ENCODE measurements at regions not wholly inside any gene's neighbourhood (a gene's known extent, or its start where the extent isn't known, plus 50 kb on each side); places are given as distances from the start of the nearest gene placed in this dataset.

DNA sequence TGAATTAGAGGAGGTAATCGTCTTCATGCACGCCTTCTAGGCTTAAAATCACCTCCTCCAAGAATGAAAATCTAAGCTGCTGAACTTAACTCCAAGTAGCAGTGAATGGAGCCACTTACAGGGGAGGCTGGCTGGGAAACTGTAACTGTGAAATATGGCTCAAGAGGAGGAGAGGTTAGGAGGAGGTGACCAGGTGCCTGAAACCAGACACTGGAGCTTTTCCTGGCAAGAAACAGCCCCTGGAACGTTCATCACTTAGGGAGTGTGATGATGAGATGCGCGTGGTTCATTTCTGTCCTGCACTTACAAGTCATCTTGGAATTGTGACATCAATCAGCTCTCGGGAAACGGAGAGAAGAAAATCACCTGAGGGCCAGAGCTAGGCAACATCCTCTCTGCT lies 62.3 kb upstream of the TMEM132C start:
- TF ChIP-seq EP300 (IDR thresholded peaks at IDR 0.05; ENCODE audit: borderline replicate concordance in 1 of 2, control insufficient read depth in 1 of 2, low read depth in 2 of 2, low read length in 2 of 2) = no peak
- TF ChIP-seq NFIC (IDR thresholded peaks at IDR 0.05; ENCODE audit: low read depth, low read length) = no peak
- TF ChIP-seq, protein P1, sequence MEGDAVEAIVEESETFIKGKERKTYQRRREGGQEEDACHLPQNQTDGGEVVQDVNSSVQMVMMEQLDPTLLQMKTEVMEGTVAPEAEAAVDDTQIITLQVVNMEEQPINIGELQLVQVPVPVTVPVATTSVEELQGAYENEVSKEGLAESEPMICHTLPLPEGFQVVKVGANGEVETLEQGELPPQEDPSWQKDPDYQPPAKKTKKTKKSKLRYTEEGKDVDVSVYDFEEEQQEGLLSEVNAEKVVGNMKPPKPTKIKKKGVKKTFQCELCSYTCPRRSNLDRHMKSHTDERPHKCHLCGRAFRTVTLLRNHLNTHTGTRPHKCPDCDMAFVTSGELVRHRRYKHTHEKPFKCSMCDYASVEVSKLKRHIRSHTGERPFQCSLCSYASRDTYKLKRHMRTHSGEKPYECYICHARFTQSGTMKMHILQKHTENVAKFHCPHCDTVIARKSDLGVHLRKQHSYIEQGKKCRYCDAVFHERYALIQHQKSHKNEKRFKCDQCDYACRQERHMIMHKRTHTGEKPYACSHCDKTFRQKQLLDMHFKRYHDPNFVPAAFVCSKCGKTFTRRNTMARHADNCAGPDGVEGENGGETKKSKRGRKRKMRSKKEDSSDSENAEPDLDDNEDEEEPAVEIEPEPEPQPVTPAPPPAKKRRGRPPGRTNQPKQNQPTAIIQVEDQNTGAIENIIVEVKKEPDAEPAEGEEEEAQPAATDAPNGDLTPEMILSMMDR (IDR thresholded peaks at IDR 0.05 in 2 of 3, conservative IDR thresholded peaks at IDR 0.05 in 1 of 3; ENCODE audit: control insufficient read depth in 2 of 3, extremely low read depth in 1 of 3, insufficient read depth in 1 of 3, low read depth in 3 of 3, low read length in 3 of 3) = no peak
- TF ChIP-seq PAX8 (IDR thresholded peaks at IDR 0.05) = no peak
- TF ChIP-seq TCF12 (IDR thresholded peaks at IDR 0.05; ENCODE audit: low read depth, low read length) = no peak
- TF ChIP-seq IKZF2 (IDR thresholded peaks at IDR 0.05) = no peak
- no peak for TF ChIP-seq YY1 (IDR thresholded peaks at IDR 0.05; ENCODE audit: low read depth, low read length)
- TF ChIP-seq JUND (IDR thresholded peaks at IDR 0.05; ENCODE audit: low read depth, low read length) = no peak
- no peak for TF ChIP-seq IRF3 (IDR thresholded peaks at IDR 0.05)
- no peak for TF ChIP-seq POLR2AphosphoS5 (IDR thresholded peaks at IDR 0.05; ENCODE audit: low read length)
- TF ChIP-seq, protein P2, sequence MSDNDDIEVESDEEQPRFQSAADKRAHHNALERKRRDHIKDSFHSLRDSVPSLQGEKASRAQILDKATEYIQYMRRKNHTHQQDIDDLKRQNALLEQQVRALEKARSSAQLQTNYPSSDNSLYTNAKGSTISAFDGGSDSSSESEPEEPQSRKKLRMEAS (IDR thresholded peaks at IDR 0.05; ENCODE audit: low read depth, low read length) = no peak
- TF ChIP-seq RAD51 (IDR thresholded peaks at IDR 0.05) = no peak
